Ascending aorta (tissue), 2 donors: ENCODE measurements at regions not wholly inside any gene's neighbourhood (a gene's known extent, or its start where the extent isn't known, plus 50 kb on each side); places are given as distances from the start of the nearest gene placed in this dataset.

Experiments
- DNase-seq, 2 donors: peaks; one replicate each; pipeline ENCODE4 v3.0.0-alpha.2; 2019; ENCODE audit warnings: low spot score in 2 of 2
- H3K27ac ChIP-seq, 2 donors: fragments of 200-600 bp; sonication (generic); one replicate each; pipeline ENCODE4 v1.5.1; 2016 to 2017; ENCODE audit warnings: mild to moderate bottlenecking in 1 of 2
- H3K27me3 ChIP-seq: fragments of 200-600 bp; sonication (generic); one replicate; pipeline ENCODE4 v1.5.1; 2017
- H3K36me3 ChIP-seq, 2 donors: fragments of 200-600 bp; sonication (generic); one replicate each; pipeline ENCODE4 v1.5.1; 2016
- H3K4me1 ChIP-seq, 2 donors: fragments of 200-600 bp; sonication (generic); one replicate each; pipeline ENCODE4 v1.5.1; 2016 to 2017; ENCODE audit warnings: mild to moderate bottlenecking in 1 of 2
- H3K4me3 ChIP-seq, 2 donors: fragments of 200-600 bp; sonication (generic); one replicate each; pipeline ENCODE4 v1.5.1; 2016 to 2017; ENCODE audit warnings: mild to moderate bottlenecking in 1 of 2
- H3K9me3 ChIP-seq, 2 donors: fragments of 200-600 bp; sonication (generic); one replicate each; pipeline ENCODE4 v1.5.1; 2016
- intact Hi-C: fragments of 100-400 bp; cut with DNase I; formaldehyde crosslinking; loops from one replicate; pipeline ENCODE4 v1.15.1; 2023
- TF ChIP-seq, protein P1 (sequence below), 3 experiments: fragments of 200-600 bp in 2 of 3; fragments of 450-650 bp in 1 of 3; sonication (generic) in 2 of 3; IDR thresholded peaks; one replicate each; pipeline ENCODE4 v1.5.1; 2016 to 2019; ENCODE audit warnings: antibody characterized with exemption in 3 of 3, mild to moderate bottlenecking in 1 of 3, moderate library complexity in 1 of 3

DNA sequence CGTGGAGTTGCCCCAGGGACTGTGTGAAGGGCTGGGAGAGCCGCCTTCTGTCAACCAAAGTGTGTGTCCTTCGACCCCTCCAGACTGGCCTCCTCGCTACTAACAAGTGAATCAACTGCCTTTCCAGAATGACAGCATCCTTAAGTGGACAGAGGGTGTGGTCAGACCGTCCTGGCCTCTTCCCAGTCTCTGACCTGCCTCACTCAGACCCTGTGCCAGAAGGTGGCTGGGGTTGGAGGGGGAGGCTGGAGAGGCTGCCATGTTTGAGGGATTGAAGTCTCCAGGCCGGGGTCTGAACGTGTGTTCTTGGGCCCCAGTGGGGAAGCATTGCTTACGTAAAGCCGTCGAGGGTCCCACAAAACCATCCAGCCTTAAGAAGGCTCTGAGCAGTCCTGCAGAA is 389.3 kb upstream of the IRX4 start:
- DNase-seq, result no peak
- Histone ChIP-seq H3K4me3 (no peak overlapping the region), H3K4me1 (no peaks in the 10 kb centered on the region), H3K9me3 (no peaks in the 10 kb centered on the region), H3K27me3 (no peaks in the 10 kb centered on the region), H3K27ac (no peak overlapping the region), H3K36me3 (no peaks in the 10 kb centered on the region)
- intact Hi-C loops, result no loop called here
- TF ChIP-seq, protein P1, sequence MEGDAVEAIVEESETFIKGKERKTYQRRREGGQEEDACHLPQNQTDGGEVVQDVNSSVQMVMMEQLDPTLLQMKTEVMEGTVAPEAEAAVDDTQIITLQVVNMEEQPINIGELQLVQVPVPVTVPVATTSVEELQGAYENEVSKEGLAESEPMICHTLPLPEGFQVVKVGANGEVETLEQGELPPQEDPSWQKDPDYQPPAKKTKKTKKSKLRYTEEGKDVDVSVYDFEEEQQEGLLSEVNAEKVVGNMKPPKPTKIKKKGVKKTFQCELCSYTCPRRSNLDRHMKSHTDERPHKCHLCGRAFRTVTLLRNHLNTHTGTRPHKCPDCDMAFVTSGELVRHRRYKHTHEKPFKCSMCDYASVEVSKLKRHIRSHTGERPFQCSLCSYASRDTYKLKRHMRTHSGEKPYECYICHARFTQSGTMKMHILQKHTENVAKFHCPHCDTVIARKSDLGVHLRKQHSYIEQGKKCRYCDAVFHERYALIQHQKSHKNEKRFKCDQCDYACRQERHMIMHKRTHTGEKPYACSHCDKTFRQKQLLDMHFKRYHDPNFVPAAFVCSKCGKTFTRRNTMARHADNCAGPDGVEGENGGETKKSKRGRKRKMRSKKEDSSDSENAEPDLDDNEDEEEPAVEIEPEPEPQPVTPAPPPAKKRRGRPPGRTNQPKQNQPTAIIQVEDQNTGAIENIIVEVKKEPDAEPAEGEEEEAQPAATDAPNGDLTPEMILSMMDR (IDR thresholded peaks at IDR 0.05), result no peak

DNA sequence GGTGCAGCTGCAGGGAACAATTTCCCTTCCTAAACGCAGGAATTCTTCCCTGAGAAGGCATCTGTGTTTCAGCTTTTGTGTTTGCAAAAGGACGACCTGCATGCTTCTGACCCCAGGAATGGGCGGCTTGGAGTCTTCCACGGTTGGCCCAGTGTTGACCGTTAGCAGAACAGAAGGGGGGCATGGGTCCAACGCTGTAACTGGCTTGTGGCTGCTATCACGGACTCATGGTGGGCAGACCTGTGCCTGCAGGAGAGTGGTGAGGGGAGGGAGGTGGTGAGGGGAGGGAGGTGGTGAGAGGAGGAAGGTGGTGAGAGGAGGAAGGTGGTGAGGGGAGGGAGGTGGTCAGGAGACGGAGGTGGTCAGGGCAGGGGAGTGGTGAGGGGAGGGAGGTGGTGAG is 388.6 kb upstream of the IRX4 start:
- H3K27me3 ChIP-seq, result no peaks in the 10 kb centered on the region
- H3K9me3 ChIP-seq, result no peaks in the 10 kb centered on the region
- no peaks in the 10 kb centered on the region for H3K36me3 ChIP-seq
- TF ChIP-seq, protein P1 (IDR thresholded peaks at IDR 0.05), result no peak
- no peak overlapping the region for H3K4me3 ChIP-seq
- no peaks in the 10 kb centered on the region for H3K4me1 ChIP-seq
- H3K27ac ChIP-seq, result no peak overlapping the region
- intact Hi-C loops, result no loop called here
- no peak for DNase-seq

DNA sequence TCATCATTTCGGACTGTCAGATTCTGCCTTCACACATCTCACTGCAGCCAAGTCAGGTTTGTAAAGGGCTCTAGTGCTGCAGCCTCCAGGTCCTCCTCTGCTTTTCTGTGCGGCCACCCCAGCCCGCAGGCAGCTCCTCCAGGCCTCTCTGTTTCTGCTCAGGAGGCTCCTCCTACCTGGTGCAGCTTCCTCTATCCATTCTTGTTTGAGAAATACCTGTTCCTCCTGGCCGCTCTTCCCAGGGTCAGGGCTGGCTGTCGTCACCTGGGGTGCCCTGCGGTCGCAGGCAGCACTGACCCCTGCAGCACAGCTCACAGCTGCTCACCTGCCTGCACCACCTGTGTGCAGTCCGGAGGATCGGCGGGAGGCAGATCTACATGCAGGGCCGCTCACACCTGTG is 387.7 kb upstream of the IRX4 start:
- Histone ChIP-seq H3K4me3 (no peak overlapping the region), H3K36me3 (no peaks in the 10 kb centered on the region), H3K27ac (no peak overlapping the region), H3K4me1 (no peaks in the 10 kb centered on the region), H3K27me3 (no peaks in the 10 kb centered on the region), H3K9me3 (no peaks in the 10 kb centered on the region)
- no peak for DNase-seq
- TF ChIP-seq, protein P1 (IDR thresholded peaks at IDR 0.05), result no peak
- intact Hi-C loops, result no loop called here

DNA sequence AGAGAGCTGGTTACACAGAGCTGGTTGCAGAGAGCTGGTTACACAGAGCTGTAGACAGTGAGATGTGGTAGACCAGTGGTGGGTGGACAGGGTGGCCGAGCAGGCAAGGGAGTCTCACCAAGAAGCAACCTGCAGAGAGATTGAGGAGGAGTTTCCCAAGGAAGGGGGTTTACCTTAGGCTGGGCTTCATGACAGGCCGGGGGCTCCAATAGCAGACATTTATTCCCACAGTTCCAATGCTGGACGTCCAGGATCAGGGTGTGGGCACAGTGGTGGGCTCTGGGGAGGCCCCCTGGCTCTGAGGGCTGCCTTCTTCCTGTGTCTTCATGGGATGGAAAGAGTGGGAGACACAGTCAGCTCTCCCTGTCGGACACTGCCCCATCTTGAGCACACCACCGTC is 386.9 kb upstream of the IRX4 start:
- no peaks in the 10 kb centered on the region for H3K9me3 ChIP-seq
- no peaks in the 10 kb centered on the region for H3K27me3 ChIP-seq
- H3K36me3 ChIP-seq, result no peaks in the 10 kb centered on the region
- DNase-seq, result no peak
- no peak overlapping the region for H3K27ac ChIP-seq
- intact Hi-C loops, result no loop called here
- H3K4me3 ChIP-seq, result no peak overlapping the region
- no peaks in the 10 kb centered on the region for H3K4me1 ChIP-seq
- TF ChIP-seq, protein P1 (IDR thresholded peaks at IDR 0.05), result no peak

DNA sequence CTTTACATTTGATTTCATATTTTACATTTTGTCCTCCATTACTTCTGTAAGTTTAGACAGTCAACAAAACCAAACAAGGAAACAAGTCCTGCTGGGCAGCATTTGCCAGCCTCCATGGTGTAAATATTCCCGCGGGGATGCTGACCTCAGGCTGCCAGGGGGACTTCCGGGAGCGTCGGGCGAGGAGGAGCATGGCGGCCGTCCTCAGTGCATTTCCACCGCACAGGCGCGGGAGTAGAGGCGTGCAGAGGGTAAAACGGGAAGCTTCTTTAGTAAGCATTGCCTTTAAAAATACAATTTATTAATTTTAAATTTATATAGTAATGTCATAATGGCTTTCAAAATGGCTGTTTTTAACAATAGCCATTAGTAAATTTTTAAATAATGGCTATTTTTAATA is 385.3 kb upstream of the IRX4 start:
- Histone ChIP-seq H3K9me3 (no peaks in the 10 kb centered on the region), H3K4me3 (no peak overlapping the region), H3K27ac (no peak overlapping the region), H3K27me3 (no peaks in the 10 kb centered on the region), H3K4me1 (no peaks in the 10 kb centered on the region), H3K36me3 (no peaks in the 10 kb centered on the region)
- TF ChIP-seq, protein P1 (IDR thresholded peaks at IDR 0.05), result no peak
- no peak for DNase-seq
- intact Hi-C loops, result no loop called here

DNA sequence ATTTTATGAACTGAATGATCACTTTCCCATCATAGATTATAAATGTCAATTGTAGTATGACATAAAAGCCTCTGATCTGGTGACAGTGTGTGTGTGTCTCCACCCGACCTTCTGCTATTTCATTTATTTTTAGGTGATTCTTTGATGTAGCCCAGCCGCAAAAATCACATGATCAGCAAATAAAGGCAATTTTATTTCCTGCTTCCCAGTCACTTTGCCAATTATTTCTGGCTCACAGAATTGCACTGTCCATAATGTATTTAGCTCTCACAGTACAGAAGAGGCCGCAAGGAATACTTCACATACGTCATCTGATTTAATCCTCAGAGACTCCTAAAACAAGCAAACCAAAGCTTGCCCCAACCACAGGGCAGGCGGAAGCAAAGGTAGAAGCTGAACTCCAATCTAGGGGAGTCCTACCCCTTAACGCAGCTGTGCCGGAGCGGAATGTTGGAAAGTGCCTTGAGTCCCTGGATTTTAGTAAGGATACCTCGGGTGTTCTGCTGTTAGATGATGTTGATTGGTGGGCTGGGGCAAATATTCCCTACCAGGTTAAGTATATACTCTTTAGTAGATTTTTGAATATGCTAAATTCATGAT is 384.0 kb upstream of the IRX4 start:
- H3K4me3 ChIP-seq, result no peak overlapping the region
- no peak for DNase-seq

More for the DNA sequence above, 384.0 kb upstream of the IRX4 start:
- Histone ChIP-seq H3K36me3 (no peaks in the 10 kb centered on the region), H3K4me1 (no peaks in the 10 kb centered on the region), H3K27ac (no peak overlapping the region), H3K9me3 (no peaks in the 10 kb centered on the region), H3K27me3 (no peaks in the 10 kb centered on the region)
- intact Hi-C loops, result no loop called here
- TF ChIP-seq, protein P1 (IDR thresholded peaks at IDR 0.05), result no peak
